DOHH2 (cell line): ENCODE measurements at regions not wholly inside any gene's neighbourhood (a gene's known extent, or its start where the extent isn't known, plus 50 kb on each side); places are given as distances from the start of the nearest gene placed in this dataset.

Source experiments
- EZH2phosphoT487 ChIP-seq: fragments of 200-600 bp; sonication (generic); IDR thresholded peaks from 2 replicates; pipeline ENCODE4 v1.6.1; 2017; ENCODE audit warnings: borderline replicate concordance, mild to moderate bottlenecking, antibody characterized with exemption, low read length, moderate library complexity, mixed read lengths
- TF ChIP-seq, protein P1 (sequence below): fragments of 200-600 bp; sonication (generic); IDR thresholded peaks from one replicate; pipeline ENCODE4 v1.5.1; 2014; ENCODE audit warnings: antibody characterized with exemption, mild to moderate bottlenecking, low read depth, low read length; ENCODE audit not compliant: poor library complexity, severe bottlenecking

DNA sequence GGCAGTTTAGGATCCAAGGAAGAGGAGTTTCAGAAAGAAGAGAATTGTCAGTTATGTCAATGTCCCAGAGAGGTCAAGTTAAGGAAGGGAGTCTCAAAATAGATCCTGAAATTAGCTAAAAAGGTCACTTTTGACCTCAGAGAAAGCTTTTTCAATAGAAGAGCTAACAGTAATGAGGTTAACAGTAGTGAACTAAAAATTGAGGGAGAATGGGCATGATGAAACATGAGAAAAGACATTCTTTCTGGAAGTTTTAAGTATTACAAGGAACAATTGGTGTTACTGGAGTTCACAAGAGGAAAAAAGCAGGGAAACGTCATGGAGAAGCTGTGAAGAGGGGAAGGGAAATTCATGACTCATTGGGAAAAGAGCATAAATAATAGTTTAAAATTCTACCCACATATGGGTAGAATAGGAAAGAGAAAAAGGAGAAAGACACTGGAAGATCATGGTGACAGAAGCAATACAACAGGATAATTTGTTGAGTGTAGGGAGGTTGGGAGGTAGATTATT lies 381.2 kb upstream of the FAR2 start:
- TF ChIP-seq, protein P1, sequence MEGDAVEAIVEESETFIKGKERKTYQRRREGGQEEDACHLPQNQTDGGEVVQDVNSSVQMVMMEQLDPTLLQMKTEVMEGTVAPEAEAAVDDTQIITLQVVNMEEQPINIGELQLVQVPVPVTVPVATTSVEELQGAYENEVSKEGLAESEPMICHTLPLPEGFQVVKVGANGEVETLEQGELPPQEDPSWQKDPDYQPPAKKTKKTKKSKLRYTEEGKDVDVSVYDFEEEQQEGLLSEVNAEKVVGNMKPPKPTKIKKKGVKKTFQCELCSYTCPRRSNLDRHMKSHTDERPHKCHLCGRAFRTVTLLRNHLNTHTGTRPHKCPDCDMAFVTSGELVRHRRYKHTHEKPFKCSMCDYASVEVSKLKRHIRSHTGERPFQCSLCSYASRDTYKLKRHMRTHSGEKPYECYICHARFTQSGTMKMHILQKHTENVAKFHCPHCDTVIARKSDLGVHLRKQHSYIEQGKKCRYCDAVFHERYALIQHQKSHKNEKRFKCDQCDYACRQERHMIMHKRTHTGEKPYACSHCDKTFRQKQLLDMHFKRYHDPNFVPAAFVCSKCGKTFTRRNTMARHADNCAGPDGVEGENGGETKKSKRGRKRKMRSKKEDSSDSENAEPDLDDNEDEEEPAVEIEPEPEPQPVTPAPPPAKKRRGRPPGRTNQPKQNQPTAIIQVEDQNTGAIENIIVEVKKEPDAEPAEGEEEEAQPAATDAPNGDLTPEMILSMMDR = no peak
- TF ChIP-seq EZH2phosphoT487 = no peak
